ENCODE measurements at regions not wholly inside any gene's neighbourhood (a gene's known extent, or its start where the extent isn't known, plus 50 kb on each side); places are given as distances from the start of the nearest gene placed in this dataset.

GRCh38 chrX:137101273-137101990 lies 67.6 kb upstream of the GPR101 start:
- FAIRE-seq, result peak; percentile 73
- Mint-ChIP-seq H3K27ac (ENCODE audit: unreplicated experiment) (no peak overlapping the region), H3K27me3 (ENCODE audit: low read depth, unreplicated experiment) (peaks cover 3% of the 10 kb centered on the region), H3K36me3 (ENCODE audit: low read depth, unreplicated experiment) (no peaks in the 10 kb centered on the region), H3K4me1 (ENCODE audit: low read depth, unreplicated experiment) (no peaks in the 10 kb centered on the region), H3K4me3 (ENCODE audit: unreplicated experiment) (no peak overlapping the region), H3K9me3 (ENCODE audit: unreplicated experiment) (no peaks in the 10 kb centered on the region)
- Histone ChIP-seq H3K27me3 (ENCODE audit: insufficient read depth, low read length) (no peaks in the 10 kb centered on the region), H3K9ac (ENCODE audit: low read length) (no peak overlapping the region), H4K20me1 (ENCODE audit: insufficient read depth, low read length) (no peaks in the 10 kb centered on the region), H3K4me2 (ENCODE audit: low read length) (no peak overlapping the region), H3K9me3 (ENCODE audit: insufficient read depth, low read depth, low read length) (no peaks in the 10 kb centered on the region), H3K36me3 (ENCODE audit: insufficient read depth, low read length) (no peaks in the 10 kb centered on the region), H3K79me2 (ENCODE audit: insufficient read depth, low read length) (no peaks in the 10 kb centered on the region), H3K4me3 (ENCODE audit: insufficient read depth, low read depth, low read length) (no peak overlapping the region), H3K4me1 (ENCODE audit: insufficient read depth, low read length) (no peaks in the 10 kb centered on the region), H2AFZ (ENCODE audit: low read depth, low read length) (no peak overlapping the region), H3K27ac (ENCODE audit: low read depth, low read length) (no peak overlapping the region)
- DNase-seq (ENCODE audit: low read depth), result no peak
- TF ChIP-seq CTCF (IDR thresholded peaks at IDR 0.05; ENCODE audit: insufficient read depth, low read depth, low read length) (no peak), EZH2 (IDR thresholded peaks at IDR 0.05; ENCODE audit: insufficient read depth, low read length) (no peak)
